ENCODE measurements at regions not wholly inside any gene's neighbourhood (a gene's known extent, or its start where the extent isn't known, plus 50 kb on each side); places are given as distances from the start of the nearest gene placed in this dataset.
A peak's percentile ranks its signal among the peaks of the same experiment; 100 is the strongest.

DNA sequence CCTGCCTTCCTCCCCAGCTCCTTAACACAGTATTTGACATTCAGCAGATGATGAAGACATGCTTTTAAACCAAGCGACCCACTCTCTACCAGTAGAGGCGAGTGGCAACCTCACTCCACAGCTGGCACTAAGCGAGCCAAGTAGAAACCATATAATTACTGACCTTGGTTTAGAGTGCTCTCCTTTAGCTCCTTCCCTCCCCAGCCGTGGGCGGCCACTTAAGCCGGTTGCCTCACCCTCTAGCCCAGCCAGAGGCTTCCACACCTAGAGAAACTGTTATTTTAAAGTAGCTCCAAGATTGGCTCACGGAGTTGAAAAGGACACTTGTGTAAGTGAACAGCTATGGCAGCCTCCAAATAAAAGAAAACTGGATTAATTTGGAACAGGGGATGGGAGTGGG, 109.1 kb upstream of the CRHR1 start:
- Histone ChIP-seq H3K4me3 (ENCODE audit: low read depth, low read length) (no peak overlapping the region), H3K36me3 (ENCODE audit: control insufficient read depth in 2 of 2, insufficient read depth in 1 of 2, low read length in 2 of 2) (no peaks in the 10 kb centered on the region), H3K9me3 (ENCODE audit: control insufficient read depth, insufficient read depth, low read depth, low read length) (no peaks in the 10 kb centered on the region), H3K27ac (ENCODE audit: extremely low read depth, low read depth, low read length) (no peak overlapping the region), H3K4me1 (ENCODE audit: control insufficient read depth, insufficient read depth, low read length) (no peaks in the 10 kb centered on the region)
- ChIA-PET POLR2A (no interaction called here), CTCF (interaction anchor here (1.5 to 1.9 kb wide), 2 partner anchors 27 to 108 kb away, joined by 3 to 6 read pairs; no protein-coding TSS in a partner anchor)
- no peak for TF ChIP-seq ZNF23 (tag by site-specific recombination; IDR thresholded peaks at IDR 0.05; ENCODE audit: borderline replicate concordance)
- TF ChIP-seq ZNF549 (tag by site-specific recombination; IDR thresholded peaks at IDR 0.05): no peak
- TF ChIP-seq, protein P1, sequence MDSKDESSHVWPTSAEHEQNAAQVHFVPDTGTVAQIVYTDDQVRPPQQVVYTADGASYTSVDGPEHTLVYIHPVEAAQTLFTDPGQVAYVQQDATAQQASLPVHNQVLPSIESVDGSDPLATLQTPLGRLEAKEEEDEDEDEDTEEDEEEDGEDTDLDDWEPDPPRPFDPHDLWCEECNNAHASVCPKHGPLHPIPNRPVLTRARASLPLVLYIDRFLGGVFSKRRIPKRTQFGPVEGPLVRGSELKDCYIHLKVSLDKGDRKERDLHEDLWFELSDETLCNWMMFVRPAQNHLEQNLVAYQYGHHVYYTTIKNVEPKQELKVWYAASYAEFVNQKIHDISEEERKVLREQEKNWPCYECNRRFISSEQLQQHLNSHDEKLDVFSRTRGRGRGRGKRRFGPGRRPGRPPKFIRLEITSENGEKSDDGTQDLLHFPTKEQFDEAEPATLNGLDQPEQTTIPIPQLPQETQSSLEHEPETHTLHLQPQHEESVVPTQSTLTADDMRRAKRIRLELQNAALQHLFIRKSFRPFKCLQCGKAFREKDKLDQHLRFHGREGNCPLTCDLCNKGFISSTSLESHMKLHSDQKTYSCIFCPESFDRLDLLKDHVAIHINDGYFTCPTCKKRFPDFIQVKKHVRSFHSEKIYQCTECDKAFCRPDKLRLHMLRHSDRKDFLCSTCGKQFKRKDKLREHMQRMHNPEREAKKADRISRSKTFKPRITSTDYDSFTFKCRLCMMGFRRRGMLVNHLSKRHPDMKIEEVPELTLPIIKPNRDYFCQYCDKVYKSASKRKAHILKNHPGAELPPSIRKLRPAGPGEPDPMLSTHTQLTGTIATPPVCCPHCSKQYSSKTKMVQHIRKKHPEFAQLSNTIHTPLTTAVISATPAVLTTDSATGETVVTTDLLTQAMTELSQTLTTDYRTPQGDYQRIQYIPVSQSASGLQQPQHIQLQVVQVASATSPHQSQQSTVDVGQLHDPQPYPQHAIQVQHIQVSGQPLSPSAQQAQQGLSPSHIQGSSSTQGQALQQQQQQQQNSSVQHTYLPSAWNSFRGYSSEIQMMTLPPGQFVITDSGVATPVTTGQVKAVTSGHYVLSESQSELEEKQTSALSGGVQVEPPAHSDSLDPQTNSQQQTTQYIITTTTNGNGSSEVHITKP (tag by site-specific recombination; IDR thresholded peaks at IDR 0.05): no peak
- no peak for TF ChIP-seq ZNF423 (tag by site-specific recombination; IDR thresholded peaks at IDR 0.05)
- TF ChIP-seq ZNF174 (tag by site-specific recombination; IDR thresholded peaks at IDR 0.05): no peak
- no peak for TF ChIP-seq ZNF488 (tag by site-specific recombination; IDR thresholded peaks at IDR 0.05)
- TF ChIP-seq ZFHX2 (tag by site-specific recombination; conservative IDR thresholded peaks at IDR 0.05): peak; percentile 44; the same call in 1 of the 2 replicates
- no peak for TF ChIP-seq IKZF3 (tag by site-specific recombination; IDR thresholded peaks at IDR 0.05)
- no peak for TF ChIP-seq ZNF184 (tag by site-specific recombination; IDR thresholded peaks at IDR 0.05)
- peak; percentile 39; the same call in 1 of the 2 replicates for TF ChIP-seq SP7 (tag by site-specific recombination; IDR thresholded peaks at IDR 0.05)
- TF ChIP-seq ZNF266 (tag by site-specific recombination; IDR thresholded peaks at IDR 0.05; ENCODE audit: low read depth): no peak
- TF ChIP-seq EGR2 (tag by site-specific recombination; IDR thresholded peaks at IDR 0.05; ENCODE audit: low read depth): peak; percentile 24; the same call in 1 of the 2 replicates
- no peak for TF ChIP-seq ZNF514 (tag by site-specific recombination; IDR thresholded peaks at IDR 0.05)
- TF ChIP-seq ZNF670 (tag by site-specific recombination; IDR thresholded peaks at IDR 0.05; ENCODE audit: low read depth): no peak
- no peak for TF ChIP-seq ZBTB21 (tag by site-specific recombination; IDR thresholded peaks at IDR 0.05)
- TF ChIP-seq ZNF132 (tag by site-specific recombination; IDR thresholded peaks at IDR 0.05; ENCODE audit: borderline replicate concordance): no peak

DNA sequence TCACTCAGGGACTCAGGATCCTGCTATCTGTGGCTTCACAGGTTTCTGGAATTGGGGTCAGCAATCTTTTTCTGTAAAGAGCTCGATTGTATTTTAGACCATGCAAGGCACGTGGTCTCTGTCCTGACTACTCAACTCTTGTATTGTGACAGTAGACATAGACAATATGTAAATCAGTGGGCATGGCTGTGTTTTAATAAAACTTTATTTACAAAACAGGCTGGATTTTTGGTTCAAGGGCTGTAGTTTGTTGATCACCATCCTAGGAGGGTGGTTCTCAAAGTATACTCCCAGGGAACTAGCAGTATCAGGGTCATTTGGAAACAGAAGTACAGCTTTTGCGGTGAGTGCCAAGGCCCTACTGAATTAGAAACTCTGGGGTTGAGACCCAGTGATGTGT, 108.2 kb upstream of the CRHR1 start:
- Histone ChIP-seq H3K4me3 (ENCODE audit: low read depth, low read length) (no peak overlapping the region), H3K27ac (ENCODE audit: extremely low read depth, low read depth, low read length) (no peak overlapping the region), H3K4me1 (ENCODE audit: control insufficient read depth, insufficient read depth, low read length) (no peaks in the 10 kb centered on the region), H3K36me3 (ENCODE audit: control insufficient read depth in 2 of 2, insufficient read depth in 1 of 2, low read length in 2 of 2) (no peaks in the 10 kb centered on the region), H3K9me3 (ENCODE audit: control insufficient read depth, insufficient read depth, low read depth, low read length) (no peaks in the 10 kb centered on the region)
- ChIA-PET CTCF (interaction anchor here (1.5 to 1.9 kb wide), 2 partner anchors 28 to 107 kb away, joined by 3 to 6 read pairs; no protein-coding TSS in a partner anchor), POLR2A (no interaction called here)
- TF ChIP-seq ZNF114 (tag by site-specific recombination; IDR thresholded peaks at IDR 0.05) (no peak), BCL6B (tag by site-specific recombination; IDR thresholded peaks at IDR 0.05) (no peak), SALL2 (tag by site-specific recombination; IDR thresholded peaks at IDR 0.05; ENCODE audit: borderline replicate concordance) (no peak), ZNF48 (tag by site-specific recombination; IDR thresholded peaks at IDR 0.05) (no peak), ZFP41 (tag by site-specific recombination; IDR thresholded peaks at IDR 0.05; ENCODE audit: borderline replicate concordance) (no peak), ZFP37 (tag by site-specific recombination; IDR thresholded peaks at IDR 0.05) (no peak), ZNF660 (tag by site-specific recombination; IDR thresholded peaks at IDR 0.05) (no peak), SP3 (tag by site-specific recombination; IDR thresholded peaks at IDR 0.05) (no peak), ZNF19 (tag by site-specific recombination; IDR thresholded peaks at IDR 0.05; ENCODE audit: low read depth) (no peak), ZNF621 (tag by site-specific recombination; IDR thresholded peaks at IDR 0.05) (no peak), ZBTB48 (tag by site-specific recombination; IDR thresholded peaks at IDR 0.05) (no peak), ZNF37A (tag by site-specific recombination; IDR thresholded peaks at IDR 0.05) (no peak), ZNF169 (tag by site-specific recombination; IDR thresholded peaks at IDR 0.05) (no peak), ZNF18 (tag by site-specific recombination; IDR thresholded peaks at IDR 0.05) (no peak), ZNF223 (tag by site-specific recombination; IDR thresholded peaks at IDR 0.05) (no peak)

Measured in HEK293 (cell line).